HEK293T (cell line): ENCODE measurements at regions not wholly inside any gene's neighbourhood (a gene's known extent, or its start where the extent isn't known, plus 50 kb on each side); places are given as distances from the start of the nearest gene placed in this dataset.

Source experiments
- CTCF ChIA-PET: fragments of 350-600 bp; formaldehyde crosslinking; extraction: SDS; loops from one replicate; lab custom pipeline; 2021; ENCODE audit warnings: antibody characterized with exemption, inconsistent platforms; lab: Yijun Ruan, JAX
- POLR2A ChIA-PET: fragments of 350-600 bp; formaldehyde crosslinking; extraction: SDS; loops from one replicate; lab custom pipeline; 2020; ENCODE audit warnings: antibody characterized with exemption, inconsistent platforms; lab: Yijun Ruan, JAX
- DNase-seq: peaks from one replicate; pipeline ENCODE4 v3.0.0; 2012; ENCODE audit warnings: mixed read lengths; ENCODE audit errors: extremely low spot score
- ARNT ChIP-seq: fragments of 450-650 bp; IDR thresholded peaks from 2 replicates; pipeline ENCODE4 v1.6.1; 2017; ENCODE audit warnings: mild to moderate bottlenecking
- BHLHE40 ChIP-seq: fragments of 450-650 bp; IDR thresholded peaks from 2 replicates; pipeline ENCODE4 v1.6.1; 2016; ENCODE audit warnings: mild to moderate bottlenecking, moderate library complexity, borderline replicate concordance
- CTBP1 ChIP-seq: fragments of 450-650 bp; IDR thresholded peaks from 2 replicates; pipeline ENCODE4 v1.6.1; 2016; ENCODE audit warnings: borderline replicate concordance
- ELF4 ChIP-seq: fragments of 450-650 bp; IDR thresholded peaks from 2 replicates; pipeline ENCODE4 v1.6.1; 2017; ENCODE audit warnings: antibody characterized with exemption
- FOXA1 ChIP-seq: fragments of 450-650 bp; IDR thresholded peaks from 2 replicates; pipeline ENCODE4 v1.6.1; 2016; ENCODE audit warnings: mild to moderate bottlenecking
- FOXK2 ChIP-seq: fragments of 450-650 bp; IDR thresholded peaks from 2 replicates; pipeline ENCODE4 v1.6.1; 2016; ENCODE audit warnings: mild to moderate bottlenecking
- FOXM1 ChIP-seq: fragments of 450-650 bp; IDR thresholded peaks from 2 replicates; pipeline ENCODE4 v1.6.1; 2017; ENCODE audit warnings: mild to moderate bottlenecking, borderline replicate concordance
- HDGF ChIP-seq: fragments of 450-650 bp; IDR thresholded peaks from 2 replicates; pipeline ENCODE4 v1.6.1; 2017; ENCODE audit warnings: antibody characterized with exemption, borderline replicate concordance
- L3MBTL2 ChIP-seq: fragments of 450-650 bp; conservative IDR thresholded peaks from 2 replicates; pipeline ENCODE4 v1.6.1; 2016; ENCODE audit warnings: mild to moderate bottlenecking
- LEF1 ChIP-seq: fragments of 450-650 bp; IDR thresholded peaks from 2 replicates; pipeline ENCODE4 v1.6.1; 2017; ENCODE audit warnings: mild to moderate bottlenecking, borderline replicate concordance
- NFRKB ChIP-seq: fragments of 450-650 bp; IDR thresholded peaks from 2 replicates; pipeline ENCODE4 v1.6.1; 2016; ENCODE audit warnings: mild to moderate bottlenecking, moderate library complexity
- SP1 ChIP-seq: fragments of 450-650 bp; IDR thresholded peaks from 2 replicates; pipeline ENCODE4 v1.6.1; 2017
- SUZ12 ChIP-seq: fragments of 450-650 bp; IDR thresholded peaks from 2 replicates; pipeline ENCODE4 v1.6.1; 2016; ENCODE audit warnings: mild to moderate bottlenecking
- TARDBP ChIP-seq: fragments of 450-650 bp; IDR thresholded peaks from 2 replicates; pipeline ENCODE4 v1.6.1; 2016
- ZNF384 ChIP-seq: fragments of 450-650 bp; IDR thresholded peaks from 2 replicates; pipeline ENCODE4 v1.6.1; 2016
- TF ChIP-seq, protein P1 (sequence below): fragments of 450-650 bp; IDR thresholded peaks from 2 replicates; pipeline ENCODE4 v1.6.1; 2016

DNA sequence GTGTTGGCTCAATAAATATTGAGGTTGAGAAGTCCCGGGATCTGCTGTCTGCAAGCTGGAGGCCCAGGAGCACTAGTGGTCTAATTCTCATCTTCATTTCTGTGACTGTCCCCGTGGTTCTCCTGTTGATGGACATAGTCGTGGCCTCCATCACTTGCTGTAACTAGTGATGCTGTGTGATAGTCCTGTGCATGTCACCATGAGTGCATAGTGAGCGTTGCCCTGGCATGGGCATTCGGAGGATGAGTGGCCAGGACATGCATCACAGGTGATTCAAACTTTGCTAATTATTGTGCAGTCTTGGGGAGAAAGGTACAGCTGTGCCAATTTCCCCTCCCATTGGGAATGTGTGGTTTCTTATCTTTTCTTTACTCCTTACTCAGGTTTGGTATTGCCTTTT is 902.2 kb downstream of the BRD1 start:
- no peak for DNase-seq
- ChIA-PET POLR2A (no interaction called here), CTCF (no interaction called here)
- no peak for TF ChIP-seq L3MBTL2
- no peak for TF ChIP-seq CTBP1
- no peak for TF ChIP-seq BHLHE40

DNA sequence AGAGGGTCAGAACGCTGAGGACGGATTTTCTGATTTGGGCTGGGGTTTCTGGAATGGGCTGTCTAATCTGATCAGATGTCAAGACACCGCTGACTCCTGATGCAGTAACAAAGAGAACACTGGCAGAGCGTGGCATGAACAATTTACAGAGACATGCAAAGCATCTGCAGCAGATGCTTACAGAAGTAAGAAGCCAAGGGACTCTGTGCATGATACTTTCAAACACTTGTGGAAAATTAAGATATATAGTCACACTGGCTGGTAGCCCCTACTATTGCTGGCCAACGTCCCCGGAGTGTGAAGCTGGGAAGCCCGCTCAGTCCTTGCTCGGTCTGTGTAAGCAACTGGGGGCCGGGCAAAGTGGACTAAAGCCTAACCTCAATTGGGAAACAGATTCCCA is 903.7 kb downstream of the BRD1 start:
- CTCF ChIA-PET, result no interaction called here
- no peak for DNase-seq

DNA sequence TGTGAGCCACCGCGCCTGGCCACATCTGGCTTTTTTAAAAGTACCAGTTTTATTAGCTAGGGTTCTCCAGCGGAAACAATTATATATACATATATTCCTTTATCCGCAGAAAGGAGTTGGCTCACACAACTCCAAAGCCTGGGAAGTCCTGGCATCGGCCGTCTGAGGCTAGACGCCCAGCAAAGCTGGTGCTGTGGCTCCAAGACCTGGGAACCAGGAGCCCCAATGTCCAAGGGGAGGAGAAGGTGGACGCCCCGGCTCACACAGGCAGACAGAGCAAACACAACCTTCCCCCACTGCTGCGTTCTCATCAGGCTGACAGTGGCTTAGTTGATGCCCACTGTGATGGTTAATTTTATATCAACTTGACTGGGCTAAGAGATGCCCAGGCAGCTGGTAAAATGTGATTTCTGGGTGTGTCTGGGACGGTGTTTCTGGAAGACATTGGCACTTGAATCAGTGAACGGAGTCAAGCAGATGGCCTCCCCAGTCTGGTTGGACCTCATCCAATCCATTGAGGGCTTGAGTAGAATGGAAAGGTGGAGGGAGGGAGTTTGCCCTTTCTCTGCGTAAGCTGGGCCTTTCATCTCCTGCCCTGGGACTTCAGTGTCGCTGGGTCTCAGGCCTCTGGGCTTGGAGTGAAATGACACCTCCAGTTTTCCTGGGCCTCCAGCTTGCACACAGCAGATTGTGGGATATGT is 904.4 kb downstream of the BRD1 start:
- ChIA-PET POLR2A (no interaction called here), CTCF (no interaction called here)
- DNase-seq, result no peak
- no peak for TF ChIP-seq ELF4
- TF ChIP-seq, protein P1, sequence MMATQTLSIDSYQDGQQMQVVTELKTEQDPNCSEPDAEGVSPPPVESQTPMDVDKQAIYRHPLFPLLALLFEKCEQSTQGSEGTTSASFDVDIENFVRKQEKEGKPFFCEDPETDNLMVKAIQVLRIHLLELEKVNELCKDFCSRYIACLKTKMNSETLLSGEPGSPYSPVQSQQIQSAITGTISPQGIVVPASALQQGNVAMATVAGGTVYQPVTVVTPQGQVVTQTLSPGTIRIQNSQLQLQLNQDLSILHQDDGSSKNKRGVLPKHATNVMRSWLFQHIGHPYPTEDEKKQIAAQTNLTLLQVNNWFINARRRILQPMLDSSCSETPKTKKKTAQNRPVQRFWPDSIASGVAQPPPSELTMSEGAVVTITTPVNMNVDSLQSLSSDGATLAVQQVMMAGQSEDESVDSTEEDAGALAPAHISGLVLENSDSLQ, result no peak
- no peak for TF ChIP-seq SP1
- TF ChIP-seq BHLHE40, result no peak
- no peak for TF ChIP-seq CTBP1
- no peak for TF ChIP-seq HDGF
- TF ChIP-seq LEF1, result no peak
- no peak for TF ChIP-seq ARNT
- TF ChIP-seq FOXA1, result no peak
- no peak for TF ChIP-seq SUZ12
- no peak for TF ChIP-seq ZNF384
- no peak for TF ChIP-seq NFRKB
- no peak for TF ChIP-seq FOXK2
- TF ChIP-seq L3MBTL2, result no peak

More for the DNA sequence above, 903.7 kb downstream of the BRD1 start:
- no peak for TF ChIP-seq TARDBP
- TF ChIP-seq FOXM1, result no peak
- no peak for TF ChIP-seq FOXK2
- TF ChIP-seq CTBP1, result no peak
- TF ChIP-seq SUZ12, result no peak
- no peak for TF ChIP-seq HDGF
- no peak for TF ChIP-seq ARNT
- no peak for TF ChIP-seq ZNF384
- no peak for TF ChIP-seq L3MBTL2
- TF ChIP-seq ELF4, result no peak
- no peak for TF ChIP-seq LEF1
- no peak for TF ChIP-seq SP1
- no peak for TF ChIP-seq FOXA1
- TF ChIP-seq NFRKB, result no peak
- POLR2A ChIA-PET, result no interaction called here

DNA sequence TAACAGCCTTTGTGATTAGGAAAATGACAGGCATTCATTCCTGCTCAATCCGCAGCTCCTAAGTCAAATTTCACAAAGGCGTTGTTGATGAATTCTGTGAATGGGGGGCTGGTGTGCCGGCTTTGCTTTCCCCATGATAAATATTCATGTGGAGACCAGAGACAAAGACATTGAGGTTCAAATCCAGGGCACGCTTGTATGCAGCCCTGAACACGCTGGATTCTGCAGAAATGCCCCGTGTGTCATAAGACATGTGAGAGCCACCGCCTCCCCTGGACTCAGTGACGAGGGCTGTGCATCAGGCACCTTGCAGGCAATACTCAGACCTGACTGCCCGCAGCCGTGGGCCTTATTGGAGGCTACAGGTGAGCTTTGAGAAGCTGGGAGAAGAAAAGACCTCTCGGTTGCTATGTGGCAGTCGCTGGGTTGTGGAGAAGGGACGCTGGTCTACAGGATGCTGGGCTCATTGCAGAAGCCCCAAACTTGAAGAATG is 906.2 kb downstream of the BRD1 start:
- no peak for DNase-seq
- POLR2A ChIA-PET, result no interaction called here
- CTCF ChIA-PET, result no interaction called here
- TF ChIP-seq SUZ12 (no peak), ZNF384 (no peak), FOXA1 (no peak), LEF1 (no peak), L3MBTL2 (no peak), HDGF (no peak), BHLHE40 (no peak), ELF4 (no peak)

DNA sequence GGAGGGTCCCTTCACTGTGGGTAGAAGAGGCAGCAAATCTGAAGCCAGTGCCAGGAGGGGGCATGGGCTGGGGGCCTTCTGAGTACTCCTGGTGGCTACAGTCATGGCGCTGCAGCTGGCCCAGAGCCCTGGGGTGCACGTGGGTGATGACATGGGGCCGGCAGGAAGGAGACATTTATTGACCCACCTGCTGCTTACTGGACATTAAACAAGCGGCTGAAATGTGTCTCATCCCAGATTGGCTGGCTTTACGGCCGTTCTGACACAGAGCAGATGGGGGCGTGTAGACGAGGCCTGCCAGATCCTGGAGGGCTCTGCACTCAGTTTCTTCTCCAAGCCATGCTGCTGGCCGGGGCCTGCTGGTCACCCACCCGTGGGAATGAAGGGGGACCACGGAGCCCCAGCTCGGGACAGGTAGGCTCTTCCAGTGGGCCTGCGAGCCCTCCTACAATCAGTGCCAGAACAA is 906.9 kb downstream of the BRD1 start:
- POLR2A ChIA-PET, result no interaction called here
- no peak for DNase-seq
- TF ChIP-seq LEF1, result no peak
- CTCF ChIA-PET, result no interaction called here

DNA sequence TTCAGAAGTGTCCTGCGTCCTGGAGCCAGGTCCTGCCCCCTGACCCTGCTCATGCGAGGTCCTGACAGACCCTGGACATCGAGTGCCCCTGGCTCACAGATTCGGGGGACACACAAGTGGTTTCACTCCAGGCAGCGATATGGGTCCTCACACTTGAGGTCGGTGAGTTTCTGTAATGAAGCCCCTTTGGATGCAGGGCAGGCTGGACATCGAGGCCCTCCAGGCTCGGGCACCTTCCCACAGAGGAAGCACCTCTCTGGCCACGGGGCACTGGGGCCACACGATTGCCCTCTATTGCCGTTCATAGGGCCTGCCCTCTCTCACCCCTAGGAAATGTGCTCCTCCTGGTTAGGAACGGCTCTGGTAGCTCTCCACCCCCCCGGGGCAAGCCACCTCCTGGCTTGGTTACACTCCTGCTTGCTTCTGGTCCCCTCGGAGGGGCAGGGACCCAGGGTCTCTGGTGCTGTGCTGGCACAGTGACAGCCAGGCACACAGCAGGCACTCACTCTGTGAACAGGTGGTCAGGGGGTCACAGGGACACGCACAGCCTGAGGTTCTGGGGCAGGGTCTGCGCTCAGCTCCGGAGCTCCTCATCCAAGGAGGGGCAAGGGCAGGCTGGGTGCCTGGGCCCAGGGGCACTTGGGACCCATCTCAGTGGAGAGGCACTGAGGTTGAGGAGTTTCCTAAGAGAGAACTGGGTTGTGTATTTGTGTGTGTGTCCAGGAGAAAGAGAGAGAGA is 907.7 kb downstream of the BRD1 start:
- no peak for DNase-seq
- POLR2A ChIA-PET, result no interaction called here
- CTCF ChIA-PET, result no interaction called here
- TF ChIP-seq L3MBTL2, result no peak
- TF ChIP-seq TARDBP, result no peak
- no peak for TF ChIP-seq BHLHE40

DNA sequence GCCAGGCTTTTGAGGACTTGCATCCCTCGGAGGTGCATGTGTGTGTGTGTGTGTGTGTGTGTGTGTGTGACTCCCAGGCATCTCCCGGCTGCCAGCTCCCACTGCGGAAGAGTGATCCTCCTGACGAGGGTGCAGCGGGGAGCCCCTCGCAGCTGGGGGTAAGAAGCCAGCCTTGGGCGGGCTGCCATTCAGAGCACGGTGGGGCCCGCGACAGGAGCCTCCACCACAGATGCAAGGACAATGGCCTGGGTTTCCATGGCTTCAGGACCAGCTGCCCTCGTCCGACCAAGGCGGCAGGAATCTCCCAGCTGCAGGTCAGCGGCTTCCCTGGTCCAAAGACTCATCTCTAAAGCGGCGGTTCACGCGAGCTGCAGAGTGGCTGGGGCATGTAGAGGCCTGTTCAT is 908.5 kb downstream of the BRD1 start:
- ChIA-PET CTCF (no interaction called here), POLR2A (no interaction called here)
- TF ChIP-seq ELF4 (no peak), FOXA1 (no peak), ARNT (no peak), SUZ12 (no peak), LEF1 (no peak), SP1 (no peak), NFRKB (no peak), BHLHE40 (no peak), TARDBP (no peak), ZNF384 (no peak)
- DNase-seq, result no peak
